RWPE1 (cell line): ENCODE measurements at regions not wholly inside any gene's neighbourhood (a gene's known extent, or its start where the extent isn't known, plus 50 kb on each side); places are given as distances from the start of the nearest gene placed in this dataset.

ENCODE experiments used
- CTCF ChIA-PET: fragments of 350-600 bp; sonication (Branson Sonifier 250); formaldehyde crosslinking; extraction: SDS; loops from one replicate; lab custom pipeline; 2021; lab: Yijun Ruan, JAX
- POLR2A ChIA-PET: fragments of 400-600 bp; formaldehyde crosslinking; extraction: SDS; loops from one replicate; lab custom pipeline; 2020; ENCODE audit warnings: antibody characterized with exemption; ENCODE audit not compliant: low non-redundant PET; lab: Yijun Ruan, JAX
- DNase-seq: peaks from one replicate; pipeline ENCODE4 v3.0.0; 2012; ENCODE audit warnings: low spot score
- H3K27ac ChIP-seq: fragments of 450-650 bp; 2 replicates; pipeline ENCODE4 v1.5.1; 2017
- CTCF ChIP-seq: fragments of 450-650 bp; conservative IDR thresholded peaks from 2 replicates; pipeline ENCODE4 v1.5.1; 2017; ENCODE audit warnings: low read depth, mild to moderate bottlenecking

GRCh38 chr17:59465949-59466307, 99.5 kb upstream of the DHX40 start:
- no peak overlapping the region for H3K27ac ChIP-seq
- TF ChIP-seq CTCF: no peak
- POLR2A ChIA-PET: no interaction called here
- no peak for DNase-seq
- CTCF ChIA-PET: no interaction called here

GRCh38 chr17:59466946-59467801, 98.2 kb upstream of the DHX40 start:
- ChIA-PET CTCF (no interaction called here), POLR2A (no interaction called here)
- no peak for TF ChIP-seq CTCF
- no peak overlapping the region for H3K27ac ChIP-seq
- no peak for DNase-seq

- no peak for DNase-seq
- no peak overlapping the region for H3K27ac ChIP-seq
- POLR2A ChIA-PET: no interaction called here
- no peak for TF ChIP-seq CTCF
- CTCF ChIA-PET: no interaction called here
These were observed 95.5 kb upstream of the DHX40 start for GRCh38 chr17:59469786-59470485.

GRCh38 chr17:59470624-59471297, 94.6 kb upstream of the DHX40 start:
- POLR2A ChIA-PET: no interaction called here
- CTCF ChIA-PET: no interaction called here
- H3K27ac ChIP-seq: no peak overlapping the region
- no peak for TF ChIP-seq CTCF
- no peak for DNase-seq

GRCh38 chr17:59476413-59476812, 89.0 kb upstream of the DHX40 start:
- no peak for DNase-seq
- CTCF ChIA-PET: no interaction called here
- no peak overlapping the region for H3K27ac ChIP-seq
- POLR2A ChIA-PET: no interaction called here
- TF ChIP-seq CTCF: no peak

- ChIA-PET CTCF (no interaction called here), POLR2A (no interaction called here)
These were observed 86.3 kb upstream of the DHX40 start for GRCh38 chr17:59479141-59479540.

More at GRCh38 chr17:59479141-59479540, 86.3 kb upstream of the DHX40 start:
- TF ChIP-seq CTCF: no peak
- DNase-seq: no peak
- no peak overlapping the region for H3K27ac ChIP-seq
